Parathyroid adenoma (tissue), 2 donors: ENCODE measurements at regions not wholly inside any gene's neighbourhood (a gene's known extent, or its start where the extent isn't known, plus 50 kb on each side); places are given as distances from the start of the nearest gene placed in this dataset.

ENCODE experiments used
- H2AFZ ChIP-seq: fragments of 300-600 bp; sonication (generic); one replicate; pipeline ENCODE4 v1.7.0; 2017; ENCODE audit warnings: antibody characterized with exemption, mild to moderate bottlenecking
- H3K27ac ChIP-seq: fragments of 300-600 bp; sonication (generic); one replicate; pipeline ENCODE4 v1.7.0; 2017
- H3K27me3 ChIP-seq: fragments of 300-600 bp; sonication (generic); one replicate; pipeline ENCODE4 v1.7.0; 2017; ENCODE audit warnings: low read length; ENCODE audit not compliant: control insufficient read depth, insufficient read depth
- H3K36me3 ChIP-seq: fragments of 300-600 bp; sonication (generic); one replicate; pipeline ENCODE4 v1.7.0; 2017; ENCODE audit warnings: low read length; ENCODE audit not compliant: control insufficient read depth, insufficient read depth
- H3K4me1 ChIP-seq: fragments of 300-600 bp; sonication (generic); one replicate; pipeline ENCODE4 v1.7.0; 2017; ENCODE audit warnings: control low read depth
- H3K4me2 ChIP-seq: fragments of 300-600 bp; sonication (generic); one replicate; pipeline ENCODE4 v1.7.0; 2017; ENCODE audit warnings: low read length
- H3K4me3 ChIP-seq: fragments of 300-600 bp; sonication (generic); one replicate; pipeline ENCODE4 v1.7.0; 2017; ENCODE audit warnings: low read depth, low read length
- H3K79me2 ChIP-seq: fragments of 300-600 bp; sonication (generic); one replicate; pipeline ENCODE4 v1.7.0; 2017; ENCODE audit warnings: control low read depth
- H3K9ac ChIP-seq: fragments of 300-600 bp; sonication (generic); one replicate; pipeline ENCODE4 v1.7.0; 2017; ENCODE audit warnings: mild to moderate bottlenecking
- H3K9me3 ChIP-seq: fragments of 300-600 bp; sonication (generic); one replicate; pipeline ENCODE4 v1.7.0; 2017; ENCODE audit warnings: low read length; ENCODE audit not compliant: control insufficient read depth
- CTCF ChIP-seq: fragments of 300-600 bp; sonication (generic); IDR thresholded peaks from one replicate; pipeline ENCODE4 v1.7.0; 2017; ENCODE audit warnings: antibody characterized with exemption, mild to moderate bottlenecking
- donor health status: primary hyperparathyroidism.

- Histone ChIP-seq H3K36me3 (no peaks in the 10 kb centered on the region), H3K4me2 (no peak overlapping the region), H3K9ac (no peak overlapping the region), H3K27me3 (no peaks in the 10 kb centered on the region), H3K9me3 (no peaks in the 10 kb centered on the region), H3K27ac (no peak overlapping the region), H3K4me1 (no peaks in the 10 kb centered on the region), H3K4me3 (no peak overlapping the region), H3K79me2 (no peaks in the 10 kb centered on the region), H2AFZ (peak overlapping the region; percentile 28)
- TF ChIP-seq CTCF: no peak
Measured at GRCh38 chr1:217253985-217254384, 376.9 kb downstream of the GPATCH2 start.

DNA sequence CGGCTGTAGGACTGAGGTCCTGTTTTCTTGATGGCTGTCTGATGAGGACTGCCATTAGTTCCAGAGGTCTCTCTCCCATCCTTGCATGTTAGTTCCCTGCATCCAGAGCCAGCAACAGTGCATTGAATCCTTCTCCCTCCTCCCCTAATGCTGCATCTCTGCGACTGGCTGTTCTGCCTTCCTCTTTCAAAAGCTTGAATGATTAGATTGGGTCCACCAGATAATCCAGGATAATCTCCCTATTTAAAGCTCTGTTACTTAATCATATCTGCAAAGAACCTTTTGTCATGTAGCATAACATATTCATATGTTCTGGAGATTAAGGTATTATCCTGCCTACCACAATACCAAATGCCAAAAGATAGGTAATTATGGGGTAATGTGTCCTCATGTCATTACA is 377.5 kb downstream of the GPATCH2 start:
- Histone ChIP-seq H3K27ac (no peak overlapping the region), H3K4me1 (no peaks in the 10 kb centered on the region), H3K4me3 (no peak overlapping the region), H3K9ac (no peak overlapping the region), H3K36me3 (no peaks in the 10 kb centered on the region), H3K9me3 (no peaks in the 10 kb centered on the region), H3K79me2 (no peaks in the 10 kb centered on the region), H3K4me2 (no peak overlapping the region), H3K27me3 (no peaks in the 10 kb centered on the region), H2AFZ (no peak overlapping the region)
- no peak for TF ChIP-seq CTCF

DNA sequence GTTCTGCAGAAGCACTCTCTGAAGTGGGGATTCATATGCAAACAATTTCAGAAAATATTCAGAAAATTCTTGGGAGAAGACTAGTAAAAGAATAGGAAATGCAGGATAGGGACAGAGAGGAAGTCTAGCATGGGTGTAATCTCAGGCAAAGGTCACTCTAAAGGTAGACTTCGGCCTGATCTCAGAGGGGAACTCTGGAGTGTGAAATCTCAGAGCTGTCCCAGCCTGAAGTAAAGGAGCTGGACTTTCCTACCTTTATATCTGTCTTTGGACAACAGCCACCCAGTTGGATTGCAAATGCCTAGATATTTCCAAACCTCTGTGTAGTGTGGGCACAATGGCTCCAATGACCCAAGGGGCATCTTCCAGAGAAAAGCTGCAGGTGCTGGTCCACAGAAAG is 379.8 kb downstream of the GPATCH2 start:
- Histone ChIP-seq H3K4me1 (no peaks in the 10 kb centered on the region), H3K4me3 (no peak overlapping the region), H3K79me2 (no peaks in the 10 kb centered on the region), H3K27ac (no peak overlapping the region), H3K27me3 (no peaks in the 10 kb centered on the region), H2AFZ (no peak overlapping the region), H3K4me2 (no peak overlapping the region), H3K9ac (no peak overlapping the region), H3K9me3 (no peaks in the 10 kb centered on the region), H3K36me3 (no peaks in the 10 kb centered on the region)
- no peak for TF ChIP-seq CTCF

DNA sequence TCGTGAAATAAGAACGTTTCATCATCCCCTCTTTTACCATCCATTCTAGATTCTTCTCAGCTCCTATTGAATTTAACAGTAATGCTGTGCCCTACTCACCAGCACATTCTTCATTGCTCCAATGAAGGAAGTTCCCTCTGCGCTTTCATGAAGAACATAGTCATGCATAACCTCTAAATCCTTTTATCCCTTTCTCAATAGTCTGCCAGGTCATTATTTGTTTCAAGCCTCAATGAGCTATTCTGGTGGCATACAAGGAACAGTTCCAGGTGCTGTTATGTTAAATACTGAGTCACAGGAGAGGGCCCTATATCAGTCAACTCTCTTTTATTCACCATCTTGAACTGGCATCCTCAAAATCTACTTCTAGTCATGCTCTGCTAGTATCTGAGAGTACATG is 381.0 kb downstream of the GPATCH2 start:
- Histone ChIP-seq H3K79me2 (no peaks in the 10 kb centered on the region), H3K9me3 (no peaks in the 10 kb centered on the region), H3K4me3 (no peak overlapping the region), H3K9ac (no peak overlapping the region), H3K27ac (no peak overlapping the region), H3K36me3 (no peaks in the 10 kb centered on the region), H3K27me3 (no peaks in the 10 kb centered on the region), H2AFZ (no peak overlapping the region), H3K4me2 (no peak overlapping the region), H3K4me1 (no peaks in the 10 kb centered on the region)
- TF ChIP-seq CTCF: no peak

GRCh38 chr1:217244971-217245370 is 385.9 kb downstream of the GPATCH2 start:
- Histone ChIP-seq H2AFZ (no peak overlapping the region), H3K27ac (no peak overlapping the region), H3K4me1 (peaks cover 2% of the 10 kb centered on the region), H3K9me3 (no peaks in the 10 kb centered on the region), H3K79me2 (no peaks in the 10 kb centered on the region), H3K9ac (no peak overlapping the region), H3K4me2 (no peak overlapping the region), H3K36me3 (no peaks in the 10 kb centered on the region), H3K4me3 (no peak overlapping the region), H3K27me3 (no peaks in the 10 kb centered on the region)
- TF ChIP-seq CTCF: no peak
